Keratinocyte (primary cell): ENCODE measurements at regions not wholly inside any gene's neighbourhood (a gene's known extent, or its start where the extent isn't known, plus 50 kb on each side); places are given as distances from the start of the nearest gene placed in this dataset.

ENCODE experiments used
- CTCF ChIP-seq, 3 experiments: IDR thresholded peaks in 1 of 3; conservative IDR thresholded peaks in 1 of 3; optimal IDR thresholded peaks in 1 of 3; 2 replicates in 2 of 3; 3 replicates in 1 of 3; pipeline versions ENCODE3 to v1.5.1; 2011; ENCODE audit warnings: low read length in 3 of 3, mild to moderate bottlenecking in 3 of 3, moderate library complexity in 2 of 3, control low read depth in 1 of 3, inconsistent platforms in 1 of 3; ENCODE audit not compliant: insufficient read depth in 2 of 3; ENCODE audit errors: extremely low read depth in 1 of 3
- EZH2 ChIP-seq: IDR thresholded peaks from one replicate; pipeline ENCODE4 v1.6.1; 2012; ENCODE audit warnings: inconsistent platforms, mild to moderate bottlenecking, low read length, moderate library complexity

- no peak for TF ChIP-seq CTCF (optimal IDR thresholded peaks at IDR 0.05 in 1 of 3, IDR thresholded peaks at IDR 0.05 in 1 of 3, conservative IDR thresholded peaks at IDR 0.05 in 1 of 3; ENCODE audit: extremely low read depth in 1 of 3, insufficient read depth in 2 of 3, low read length in 3 of 3)
- TF ChIP-seq EZH2 = no peak
Measured at GRCh38 chr2:123614596-123614995, 410.5 kb upstream of the CNTNAP5 start.
